Right renal pelvis (tissue), 4 donors: ENCODE measurements at regions not wholly inside any gene's neighbourhood (a gene's known extent, or its start where the extent isn't known, plus 50 kb on each side); places are given as distances from the start of the nearest gene placed in this dataset.
"Not testable (repeated sequence)": the region's sequence is repeated elsewhere in the genome, so short reads cannot be mapped to it uniquely, and the experiment has no call there.

Source experiments
- DNase-seq, 4 donors: peaks; one replicate each; pipeline ENCODE4 v3.0.0-alpha.2; 2013; ENCODE audit warnings: low read depth in 4 of 4, low spot score in 3 of 4, missing footprints in 1 of 4

- no peak for DNase-seq
Measured at GRCh38 chr5:10133830-10134229, 115.9 kb downstream of the ATPSCKMT start.

- no peak for DNase-seq
Measured at GRCh38 chr5:10130881-10131280, 118.8 kb downstream of the ATPSCKMT start.

DNA sequence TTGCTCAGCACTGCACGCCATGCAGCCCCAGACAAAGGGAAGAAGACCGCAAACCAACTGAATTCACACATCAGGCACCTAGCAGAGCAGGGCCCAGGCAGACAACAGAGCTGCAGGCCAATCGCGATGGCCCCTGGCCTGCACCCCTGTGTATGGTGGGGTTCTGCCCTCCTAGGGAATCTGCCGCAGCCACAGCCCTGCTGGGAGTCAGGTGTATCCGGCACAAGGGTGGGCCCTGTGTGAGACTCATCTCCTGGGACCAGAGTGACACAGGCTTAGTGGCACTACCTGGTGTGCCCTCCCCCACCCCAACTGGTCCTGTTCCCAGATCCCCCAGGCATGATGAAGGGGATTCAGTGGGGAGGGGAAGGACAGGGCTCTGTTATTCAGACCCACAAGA lies 122.8 kb downstream of the ATPSCKMT start:
- DNase-seq = no peak

DNA sequence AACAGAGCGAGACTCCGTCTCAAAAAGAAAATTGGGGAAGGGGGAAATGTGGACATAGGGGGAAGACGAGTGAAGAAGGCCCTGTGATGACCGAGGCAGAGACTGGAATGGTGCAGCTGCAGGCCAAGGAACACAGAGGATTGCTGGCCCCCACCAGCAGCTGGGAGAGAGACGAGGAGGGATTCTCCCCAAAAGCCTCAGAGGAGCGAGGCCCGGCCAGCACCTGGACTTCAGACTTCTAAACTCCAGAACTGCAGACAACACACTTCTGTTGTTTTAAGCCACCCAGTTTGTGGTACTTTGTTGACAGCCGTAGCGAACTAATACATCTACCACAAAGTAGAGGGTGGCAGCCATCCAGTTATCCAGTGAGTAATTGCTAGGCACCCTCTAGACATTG lies 124.6 kb downstream of the ATPSCKMT start:
- no peak for DNase-seq

GRCh38 chr5:10124287-10124686 lies 125.4 kb downstream of the ATPSCKMT start:
- no peak for DNase-seq

DNA sequence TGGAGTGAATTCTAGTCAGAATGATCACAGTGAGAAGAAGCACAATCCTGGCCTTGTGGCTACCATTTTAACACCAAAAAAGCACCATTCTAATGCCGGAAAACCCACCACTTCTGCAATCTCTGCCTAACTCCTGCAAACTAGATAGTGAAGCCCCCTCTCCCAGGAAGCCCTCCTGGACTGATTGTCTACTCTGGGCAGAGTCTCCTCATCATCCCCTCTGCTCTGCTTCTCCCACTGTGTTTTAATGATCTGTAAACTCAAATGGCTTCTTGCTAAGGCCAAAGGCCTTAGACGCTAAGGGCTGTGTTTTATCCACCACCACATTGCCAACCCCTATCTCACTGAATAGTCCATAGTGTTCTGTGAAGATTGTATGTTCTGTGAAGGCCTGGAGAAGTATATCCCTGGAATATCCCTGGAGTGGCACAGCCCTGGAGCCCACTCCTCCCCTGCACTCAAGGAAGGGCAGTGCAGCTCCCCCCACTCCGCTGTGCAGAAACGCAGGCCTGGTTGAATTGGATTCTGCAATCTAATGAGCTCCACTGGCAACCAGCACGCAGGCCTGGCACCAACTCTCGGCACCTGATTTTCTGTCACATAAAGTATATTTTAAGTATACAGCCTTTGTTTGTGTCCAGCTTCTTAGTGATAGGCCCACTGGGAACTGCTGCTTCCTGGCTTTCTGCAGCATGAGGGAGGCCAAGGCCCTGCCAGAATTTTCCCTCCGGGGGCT lies 126.3 kb downstream of the ATPSCKMT start:
- DNase-seq = no peak

DNA sequence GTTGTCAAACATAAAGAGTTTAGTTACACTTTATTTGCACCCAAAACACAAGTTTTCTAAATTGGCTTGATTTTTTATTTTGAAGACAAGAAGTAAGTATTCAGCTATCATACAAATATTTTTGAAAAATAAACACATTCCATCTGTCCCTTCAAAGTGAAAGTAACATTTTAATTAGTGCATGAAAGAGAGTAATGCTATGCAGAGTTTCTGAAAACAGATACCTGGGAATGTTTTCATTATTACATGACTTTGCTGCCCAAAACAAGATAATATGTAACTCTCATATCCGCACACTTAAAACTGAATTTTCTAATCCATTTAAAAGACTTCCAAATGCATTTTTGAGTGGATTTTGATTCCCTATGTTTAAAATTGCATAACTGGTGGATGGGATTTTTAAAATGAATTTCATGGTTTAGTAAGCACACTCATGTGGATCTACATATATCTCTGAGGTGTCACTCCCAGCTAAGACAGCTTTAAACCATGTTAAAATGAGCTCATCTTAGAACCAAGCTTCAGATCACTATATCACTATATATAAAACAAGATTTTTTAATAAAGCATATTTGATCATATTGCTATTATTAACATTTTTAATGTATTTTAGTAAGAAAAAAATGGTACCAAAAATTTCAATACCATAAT lies 127.5 kb downstream of the ATPSCKMT start:
- no peak for DNase-seq

DNA sequence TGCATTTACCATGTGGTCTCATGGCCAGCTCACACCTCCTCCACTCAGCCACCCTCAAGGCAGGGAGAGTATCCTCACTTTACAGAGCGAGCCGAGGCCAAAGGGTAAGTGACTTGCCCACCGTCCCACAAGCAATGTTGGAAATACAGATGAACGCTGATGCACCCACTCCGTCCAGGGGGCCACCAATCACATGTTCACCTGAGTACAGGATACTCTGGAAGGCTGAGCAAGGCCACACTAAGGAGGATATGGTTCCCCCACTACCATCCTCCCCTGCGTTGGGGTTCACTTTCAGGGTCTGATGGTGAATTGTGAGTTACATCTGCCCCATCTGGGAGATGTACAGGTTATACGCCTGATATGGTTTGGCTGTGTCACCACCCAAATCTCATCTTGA lies 128.8 kb downstream of the ATPSCKMT start:
- DNase-seq = no peak

- DNase-seq = no peak
Measured at GRCh38 chr5:10118150-10118549, 131.5 kb downstream of the ATPSCKMT start.

- DNase-seq = no peak
Measured at GRCh38 chr5:10116594-10116993, 133.1 kb downstream of the ATPSCKMT start.

- DNase-seq = no peak
Measured at GRCh38 chr5:10115669-10116068, 134.0 kb downstream of the ATPSCKMT start.

GRCh38 chr5:10111571-10111970 lies 138.1 kb downstream of the ATPSCKMT start:
- DNase-seq = peak in 2 of 4 donors; percentile 14 to 18

GRCh38 chr5:10110228-10110627 lies 139.5 kb downstream of the ATPSCKMT start:
- no peak for DNase-seq

- DNase-seq = no peak
Measured at GRCh38 chr5:10109299-10109698, 140.4 kb downstream of the ATPSCKMT start.

DNA sequence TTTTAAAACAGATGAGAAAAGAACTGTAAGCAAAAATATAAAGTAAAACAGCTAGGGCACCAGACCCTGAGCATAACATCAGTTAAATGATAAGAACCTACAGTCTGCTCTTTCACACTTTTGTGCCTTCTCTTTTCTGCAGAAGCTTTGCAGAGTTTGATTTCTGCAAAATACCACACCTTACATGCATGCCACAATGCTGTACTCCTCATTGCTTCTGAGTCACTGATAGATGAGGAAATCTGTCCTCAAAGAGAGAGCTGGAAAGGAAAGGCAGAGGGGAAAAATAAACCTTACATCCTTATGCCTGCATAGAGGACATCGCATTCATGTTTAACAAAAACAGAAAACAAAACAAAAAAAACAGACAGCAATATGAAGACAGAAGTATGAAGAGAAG lies 142.9 kb downstream of the ATPSCKMT start:
- DNase-seq = no peak

DNA sequence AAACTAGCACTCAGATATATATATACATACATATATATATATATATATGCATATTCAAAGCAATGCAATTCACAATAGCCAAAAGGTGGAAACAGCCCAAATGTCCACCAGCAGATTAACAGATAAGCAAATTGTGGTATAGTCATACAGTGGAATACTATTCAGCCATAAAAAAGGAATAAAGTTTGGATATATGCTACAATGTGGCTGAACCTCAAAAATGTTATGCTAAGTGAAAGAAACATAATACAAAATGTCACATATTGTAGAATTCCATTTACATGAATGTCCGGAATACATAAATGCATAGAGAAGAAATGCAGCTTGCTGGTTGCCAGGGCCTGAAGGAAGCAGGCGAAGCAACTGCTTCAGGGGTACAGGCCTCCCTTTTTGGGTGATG lies 143.4 kb downstream of the ATPSCKMT start:
- no peak for DNase-seq

DNA sequence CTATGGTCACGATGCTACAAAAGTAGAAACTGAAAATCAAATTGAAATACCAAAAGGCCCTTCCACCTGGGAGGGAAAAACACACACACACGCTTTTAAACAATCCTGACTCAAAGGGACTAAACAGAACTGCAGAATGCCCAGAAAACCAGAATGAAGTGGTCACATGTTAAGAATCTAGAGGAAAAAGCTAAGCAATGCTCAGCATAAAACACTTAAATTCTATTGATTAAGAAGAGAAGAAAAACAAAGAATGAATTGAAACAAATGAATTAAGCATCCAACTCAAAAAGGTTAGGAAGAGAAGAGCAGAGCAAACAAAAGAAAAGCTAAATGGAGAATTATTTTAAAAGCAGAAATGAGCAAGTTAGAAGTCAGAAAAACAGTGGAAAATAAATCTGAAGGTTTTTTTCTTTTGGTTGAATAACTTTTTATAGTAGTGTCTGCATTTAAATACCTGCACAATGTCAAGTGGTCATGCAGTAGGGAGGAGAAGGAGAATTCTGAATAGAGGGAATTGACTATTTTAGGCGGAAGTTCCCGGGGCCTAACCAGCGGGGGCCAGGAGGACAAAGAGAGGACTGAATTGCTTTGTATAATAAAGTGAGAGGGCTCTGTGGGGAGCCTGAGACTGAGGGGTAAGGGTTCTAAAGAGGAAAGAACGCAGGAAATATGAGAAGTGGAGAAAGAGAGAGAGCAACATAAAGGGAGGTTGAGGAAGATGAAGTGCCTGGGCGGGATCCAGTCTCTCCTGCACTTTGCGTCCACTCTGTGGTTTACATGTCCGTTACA lies 146.8 kb downstream of the ATPSCKMT start:
- DNase-seq = no peak

DNA sequence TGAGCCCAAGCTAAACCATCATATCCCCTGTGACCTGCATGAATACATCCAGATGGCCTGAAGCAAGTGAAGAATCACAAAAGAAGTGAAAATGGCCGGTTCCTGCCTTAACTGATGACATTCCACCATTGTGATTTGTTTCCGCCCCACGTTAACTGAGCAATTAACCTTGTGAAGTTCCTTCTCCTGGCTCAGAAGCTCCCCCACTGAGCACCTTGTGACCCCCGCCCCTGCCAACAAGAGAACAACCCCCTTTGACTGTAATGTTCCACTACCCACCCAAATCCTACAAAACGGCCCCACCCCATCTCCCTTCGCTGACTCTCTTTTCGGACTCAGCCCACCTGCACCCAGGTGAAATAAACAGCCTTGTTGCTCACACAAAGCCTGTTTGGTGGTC lies 147.5 kb downstream of the ATPSCKMT start:
- not testable (repeated sequence) for DNase-seq

GRCh38 chr5:10099548-10099947 lies 150.1 kb downstream of the ATPSCKMT start:
- DNase-seq = no peak

GRCh38 chr5:10091701-10092100 lies 158.0 kb downstream of the ATPSCKMT start:
- DNase-seq = no peak

GRCh38 chr5:10090074-10090473 lies 159.6 kb downstream of the ATPSCKMT start:
- DNase-seq = no peak

GRCh38 chr5:10085185-10085584 lies 164.5 kb downstream of the ATPSCKMT start:
- DNase-seq = no peak
